D721Med (cell line): ENCODE measurements at regions not wholly inside any gene's neighbourhood (a gene's known extent, or its start where the extent isn't known, plus 50 kb on each side); places are given as distances from the start of the nearest gene placed in this dataset.
"Not testable (repeated sequence)": the region's sequence is repeated elsewhere in the genome, so short reads cannot be mapped to it uniquely, and the experiment has no call there.

Experiments
- DNase-seq: peaks from one replicate; pipeline ENCODE4 v3.0.0; 2011; ENCODE audit warnings: low spot score; ENCODE audit not compliant: insufficient read length
- FAIRE-seq: peaks from 2 replicates; lab custom pipeline; 2011; peaks lifted over from hg19 to GRCh38; lab: Jason Lieb, UNC
- TF ChIP-seq, protein P1 (sequence below): IDR thresholded peaks from 2 replicates; pipeline ENCODE4 v1.5.1; 2012; ENCODE audit warnings: mild to moderate bottlenecking, control low read depth; ENCODE audit not compliant: insufficient read depth; ENCODE audit errors: missing control alignments

DNA sequence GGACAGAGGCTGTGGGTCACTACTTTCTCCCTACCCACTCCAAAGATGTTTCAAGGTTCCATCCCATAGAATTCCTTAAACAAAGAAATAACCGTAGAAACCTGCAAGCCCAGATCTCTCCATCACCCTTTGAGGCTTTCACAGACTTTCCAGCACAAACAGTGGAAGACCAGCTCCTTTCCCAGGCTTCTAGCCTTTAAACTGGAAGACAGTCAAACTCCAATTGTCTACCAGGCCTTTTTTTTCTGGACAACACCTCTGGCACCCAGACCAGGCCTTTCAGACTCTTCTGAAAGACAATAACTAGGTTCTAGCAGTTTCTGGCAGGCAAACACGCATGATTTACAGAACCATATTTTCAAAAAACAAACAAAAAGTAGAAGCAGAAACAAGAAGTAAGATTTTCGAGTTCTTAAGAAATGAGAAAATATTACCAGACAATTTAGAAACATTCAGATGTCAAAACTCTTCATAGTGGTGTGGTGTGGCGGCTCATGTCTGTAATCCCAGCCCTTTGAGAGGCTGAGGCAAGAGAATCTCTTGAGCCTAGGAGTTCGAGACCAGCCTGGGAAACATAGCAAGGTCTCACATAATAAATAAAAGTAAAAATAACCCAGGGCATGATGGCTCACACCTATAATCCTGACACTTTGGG, 73.0 kb upstream of the EPCAM start:
- FAIRE-seq, result no peak
- TF ChIP-seq, protein P1, sequence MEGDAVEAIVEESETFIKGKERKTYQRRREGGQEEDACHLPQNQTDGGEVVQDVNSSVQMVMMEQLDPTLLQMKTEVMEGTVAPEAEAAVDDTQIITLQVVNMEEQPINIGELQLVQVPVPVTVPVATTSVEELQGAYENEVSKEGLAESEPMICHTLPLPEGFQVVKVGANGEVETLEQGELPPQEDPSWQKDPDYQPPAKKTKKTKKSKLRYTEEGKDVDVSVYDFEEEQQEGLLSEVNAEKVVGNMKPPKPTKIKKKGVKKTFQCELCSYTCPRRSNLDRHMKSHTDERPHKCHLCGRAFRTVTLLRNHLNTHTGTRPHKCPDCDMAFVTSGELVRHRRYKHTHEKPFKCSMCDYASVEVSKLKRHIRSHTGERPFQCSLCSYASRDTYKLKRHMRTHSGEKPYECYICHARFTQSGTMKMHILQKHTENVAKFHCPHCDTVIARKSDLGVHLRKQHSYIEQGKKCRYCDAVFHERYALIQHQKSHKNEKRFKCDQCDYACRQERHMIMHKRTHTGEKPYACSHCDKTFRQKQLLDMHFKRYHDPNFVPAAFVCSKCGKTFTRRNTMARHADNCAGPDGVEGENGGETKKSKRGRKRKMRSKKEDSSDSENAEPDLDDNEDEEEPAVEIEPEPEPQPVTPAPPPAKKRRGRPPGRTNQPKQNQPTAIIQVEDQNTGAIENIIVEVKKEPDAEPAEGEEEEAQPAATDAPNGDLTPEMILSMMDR, result no peak
- no peak for DNase-seq

DNA sequence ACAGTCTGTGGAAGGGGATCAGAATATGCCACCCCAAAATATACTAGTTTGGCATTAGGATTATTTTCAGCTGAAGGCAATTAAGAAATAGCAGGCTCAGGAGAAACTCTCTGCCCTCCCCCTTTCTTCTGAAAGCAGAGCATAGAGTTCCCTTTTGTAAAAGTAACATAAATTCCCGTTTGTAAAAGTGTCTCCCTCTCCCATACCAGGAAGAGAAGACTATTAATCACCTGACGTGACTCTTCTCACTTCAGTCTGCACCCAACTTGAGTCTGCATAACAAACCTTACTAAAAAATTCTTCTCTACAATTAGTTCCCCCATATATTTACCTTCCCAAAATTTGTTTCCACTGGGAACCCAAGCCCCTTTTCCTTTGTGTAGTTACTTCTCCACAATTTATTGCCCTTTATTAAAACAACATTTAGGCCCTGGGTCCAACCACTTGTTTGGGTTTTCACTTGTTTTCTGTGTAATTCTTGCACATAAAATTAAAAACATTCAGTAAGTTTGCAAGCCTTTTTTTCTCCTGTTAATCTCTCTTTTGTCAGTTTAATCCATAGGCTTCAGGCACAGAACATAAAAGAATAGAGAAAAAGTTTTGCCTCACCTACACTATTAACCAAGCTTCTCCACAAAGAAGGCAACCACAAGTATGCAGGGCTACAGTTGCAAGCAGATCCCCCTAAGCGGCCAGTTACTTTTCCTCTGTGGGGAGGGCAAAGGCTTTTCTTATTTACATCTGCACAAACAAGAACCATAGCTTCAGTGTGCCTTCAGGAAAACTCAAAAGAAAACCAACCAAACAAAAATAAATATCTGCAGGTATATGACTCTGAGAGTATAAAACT, 73.8 kb upstream of the EPCAM start:
- FAIRE-seq (no peak), DNase-seq (no peak)
- TF ChIP-seq, protein P1, result no peak

DNA sequence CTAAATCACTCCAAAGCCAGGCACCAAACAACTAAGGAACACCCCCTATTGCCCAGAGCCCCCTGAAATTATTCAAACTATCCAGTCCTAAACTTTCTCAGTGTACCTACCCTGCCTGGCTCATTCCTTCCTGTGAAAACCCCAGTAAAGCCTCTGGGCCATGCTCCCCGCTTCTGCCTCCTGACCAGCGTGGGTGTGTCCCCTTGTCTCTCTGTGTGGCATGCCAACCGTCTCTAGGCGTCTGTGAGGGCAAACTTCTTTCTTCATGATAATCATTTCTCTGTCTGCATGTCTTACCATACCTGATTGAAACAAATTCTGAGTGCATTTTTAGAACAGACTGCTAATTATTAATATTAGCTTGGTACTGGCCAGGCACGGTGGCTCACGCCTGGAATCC, 75.1 kb upstream of the EPCAM start:
- DNase-seq (no peak), FAIRE-seq (no peak)
- TF ChIP-seq, protein P1, result no peak

DNA sequence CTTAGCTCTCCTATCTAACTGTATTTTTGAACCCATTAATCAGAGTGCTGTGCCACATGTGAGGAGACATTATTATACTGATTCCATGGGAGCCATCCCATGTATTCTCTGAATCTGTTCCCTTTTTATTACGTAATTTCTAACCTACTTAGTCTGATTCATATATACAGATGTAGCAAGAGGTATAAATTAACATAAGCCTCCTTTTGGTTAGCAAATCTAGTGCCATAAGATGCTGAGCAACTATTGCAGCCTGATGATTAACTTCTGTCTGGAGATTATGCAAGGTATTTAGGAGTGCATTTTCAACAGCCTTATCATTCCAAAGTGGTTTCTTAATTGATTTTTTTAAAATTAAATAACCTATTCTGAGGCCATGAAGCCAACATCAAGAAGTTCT, 80.2 kb upstream of the EPCAM start:
- TF ChIP-seq, protein P1, result no peak
- FAIRE-seq (no peak), DNase-seq (no peak)

DNA sequence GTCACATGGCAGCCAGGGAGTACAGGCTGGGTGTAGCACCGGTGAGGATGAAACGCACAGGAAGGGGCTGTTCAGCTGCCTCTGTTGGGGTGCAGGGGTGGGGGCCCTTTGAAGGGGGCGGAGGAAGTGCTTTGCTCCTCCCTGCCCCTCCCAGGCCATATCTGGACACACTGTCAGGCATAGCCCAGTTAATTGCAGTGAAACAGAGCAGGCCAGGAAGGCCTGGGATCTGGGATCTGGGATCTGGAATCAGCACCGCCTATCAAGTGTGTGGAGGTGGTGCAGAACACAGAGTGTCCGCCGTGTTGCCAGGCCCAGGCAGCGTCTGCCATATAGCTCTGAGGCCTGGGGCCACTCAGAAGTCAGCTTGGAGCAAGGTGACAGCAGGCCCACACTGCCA, 85.5 kb upstream of the EPCAM start:
- DNase-seq (no peak), FAIRE-seq (no peak)
- TF ChIP-seq, protein P1, result no peak

DNA sequence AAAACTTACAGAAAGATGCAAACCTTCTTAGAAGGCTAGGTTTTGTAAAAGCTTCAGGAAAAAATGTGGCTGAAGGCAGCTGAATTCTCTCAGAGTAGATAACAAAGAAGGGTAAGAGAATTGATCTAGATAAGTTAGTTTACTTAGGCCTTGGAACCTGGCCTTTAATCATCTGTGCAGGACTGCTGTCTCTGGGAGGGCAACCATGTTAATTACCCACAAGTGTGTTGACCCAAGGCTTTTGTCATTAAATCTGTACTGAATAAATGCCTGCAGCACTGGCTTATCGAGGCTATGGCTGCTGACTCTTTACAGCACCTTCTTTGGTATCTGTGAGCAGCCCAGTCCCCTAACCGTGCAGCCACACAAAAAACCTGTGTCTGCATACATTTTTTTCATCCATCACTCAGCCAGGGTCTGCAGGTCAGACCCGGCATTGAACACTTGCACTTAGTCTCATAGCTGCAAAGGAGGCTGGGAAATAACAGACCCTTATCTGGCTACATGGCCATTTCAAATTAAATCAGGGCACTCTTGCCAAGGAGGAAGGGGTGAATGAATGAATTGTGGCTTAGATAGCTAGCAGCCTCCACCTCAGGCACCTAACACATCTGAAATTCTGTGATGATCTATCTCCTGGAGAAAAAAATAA, 86.4 kb upstream of the EPCAM start:
- TF ChIP-seq, protein P1, result no peak
- no peak for FAIRE-seq
- DNase-seq, result no peak

DNA sequence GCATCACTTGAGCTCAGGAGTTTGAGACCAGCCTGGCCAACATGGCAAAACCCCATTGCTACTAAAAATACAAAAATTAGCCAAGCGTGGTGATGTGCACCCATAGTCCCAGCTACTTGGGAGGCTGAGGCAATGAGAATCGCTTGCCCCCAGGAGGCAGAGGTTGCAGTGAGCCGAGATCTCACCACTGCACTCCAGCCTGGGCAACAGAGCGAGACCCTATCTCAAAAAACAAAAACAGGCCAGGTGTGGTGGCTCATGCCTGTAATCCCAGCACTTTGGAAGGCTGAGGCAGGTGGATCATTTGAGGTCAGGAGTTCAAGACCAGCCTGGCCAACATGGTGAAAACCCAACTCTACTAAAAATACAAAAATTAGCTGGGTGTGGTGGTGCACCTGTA, 89.6 kb upstream of the EPCAM start:
- not testable (repeated sequence) for FAIRE-seq, DNase-seq
